Tibial nerve (tissue), 3 donors: ENCODE measurements at regions not wholly inside any gene's neighbourhood (a gene's known extent, or its start where the extent isn't known, plus 50 kb on each side); places are given as distances from the start of the nearest gene placed in this dataset.

ENCODE experiments used
- POLR2A ChIP-seq, 2 donors: fragments of 450-650 bp; IDR thresholded peaks; one replicate each; pipeline ENCODE4 v1.6.1; 2017; ENCODE audit warnings: antibody characterized with exemption in 2 of 2, mild to moderate bottlenecking in 2 of 2, moderate library complexity in 2 of 2
- TF ChIP-seq, protein P1 (sequence below), 5 experiments: fragments of 200-600 bp in 3 of 5; fragments of 450-650 bp in 2 of 5; sonication (generic) in 3 of 5; IDR thresholded peaks; one replicate each; pipeline ENCODE4 v1.5.1; 2016 to 2019; ENCODE audit warnings: antibody characterized with exemption in 5 of 5, mild to moderate bottlenecking in 3 of 5, moderate library complexity in 2 of 5

DNA sequence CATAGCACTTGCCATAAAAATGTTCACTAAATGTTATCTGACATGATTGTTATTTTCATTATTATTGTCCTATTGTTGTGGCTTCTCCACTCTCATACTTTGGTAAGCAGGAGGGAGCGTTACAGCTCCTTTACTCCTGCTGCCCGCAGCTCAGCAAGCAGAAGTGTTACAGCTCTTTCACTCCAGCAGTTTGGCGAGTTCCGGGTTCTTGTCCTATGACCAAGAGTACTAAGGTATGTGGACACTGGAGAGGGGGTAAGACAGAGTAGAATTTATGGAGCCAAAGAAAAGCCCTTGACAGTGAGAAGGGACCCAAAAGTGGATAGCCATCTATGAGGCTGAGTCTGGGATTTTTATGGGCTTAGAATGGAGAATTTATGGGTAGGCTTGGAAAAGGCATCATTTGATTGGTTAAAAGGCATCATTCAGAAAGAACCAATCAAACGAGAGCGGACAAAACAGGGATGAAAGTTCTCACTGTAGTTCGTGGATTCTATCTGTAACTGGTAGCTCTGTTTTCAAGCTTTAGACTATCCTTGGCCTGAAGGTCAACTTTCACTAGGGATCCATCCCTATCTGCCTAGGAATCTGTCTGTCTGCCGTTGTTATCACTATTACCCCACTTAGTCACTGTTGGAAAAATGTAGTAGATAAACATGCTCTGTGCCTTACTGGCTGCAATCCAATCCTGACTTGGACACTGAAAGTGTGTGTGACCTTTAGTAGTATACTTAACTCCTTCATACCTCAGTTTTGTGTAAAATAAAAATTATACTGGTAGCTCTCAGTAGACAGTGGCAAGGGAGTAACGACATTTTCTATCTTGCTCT is 545.6 kb upstream of the LCORL start:
- TF ChIP-seq, protein P1, sequence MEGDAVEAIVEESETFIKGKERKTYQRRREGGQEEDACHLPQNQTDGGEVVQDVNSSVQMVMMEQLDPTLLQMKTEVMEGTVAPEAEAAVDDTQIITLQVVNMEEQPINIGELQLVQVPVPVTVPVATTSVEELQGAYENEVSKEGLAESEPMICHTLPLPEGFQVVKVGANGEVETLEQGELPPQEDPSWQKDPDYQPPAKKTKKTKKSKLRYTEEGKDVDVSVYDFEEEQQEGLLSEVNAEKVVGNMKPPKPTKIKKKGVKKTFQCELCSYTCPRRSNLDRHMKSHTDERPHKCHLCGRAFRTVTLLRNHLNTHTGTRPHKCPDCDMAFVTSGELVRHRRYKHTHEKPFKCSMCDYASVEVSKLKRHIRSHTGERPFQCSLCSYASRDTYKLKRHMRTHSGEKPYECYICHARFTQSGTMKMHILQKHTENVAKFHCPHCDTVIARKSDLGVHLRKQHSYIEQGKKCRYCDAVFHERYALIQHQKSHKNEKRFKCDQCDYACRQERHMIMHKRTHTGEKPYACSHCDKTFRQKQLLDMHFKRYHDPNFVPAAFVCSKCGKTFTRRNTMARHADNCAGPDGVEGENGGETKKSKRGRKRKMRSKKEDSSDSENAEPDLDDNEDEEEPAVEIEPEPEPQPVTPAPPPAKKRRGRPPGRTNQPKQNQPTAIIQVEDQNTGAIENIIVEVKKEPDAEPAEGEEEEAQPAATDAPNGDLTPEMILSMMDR (IDR thresholded peaks at IDR 0.05), result no peak
- TF ChIP-seq POLR2A (IDR thresholded peaks at IDR 0.05), result no peak
